Kidney tubule cell (primary cell): ENCODE measurements at regions not wholly inside any gene's neighbourhood (a gene's known extent, or its start where the extent isn't known, plus 50 kb on each side); places are given as distances from the start of the nearest gene placed in this dataset.

Source experiments
- DNase-seq: peaks from one replicate; pipeline ENCODE4 v3.0.0-alpha.2; 2018; ENCODE audit warnings: low spot score

DNA sequence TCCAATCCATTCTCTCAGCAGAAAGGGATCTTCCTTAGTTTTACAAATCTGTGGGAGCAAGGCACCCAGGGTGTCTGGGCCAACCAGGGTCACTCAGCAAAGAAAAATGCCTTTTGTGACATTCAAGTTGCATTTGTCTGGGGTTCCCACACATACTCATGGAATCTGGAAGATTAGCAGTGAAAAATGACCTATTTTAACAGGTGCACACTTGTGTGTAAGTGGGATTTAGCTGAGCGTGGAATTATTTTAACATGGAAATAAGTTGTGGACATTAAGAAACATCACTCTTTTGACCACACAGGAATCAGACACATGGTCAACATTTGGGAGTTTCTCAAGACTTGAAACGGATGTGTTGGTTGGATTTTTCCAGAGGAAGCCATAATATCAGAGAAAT lies 234.9 kb downstream of the OPA1 start:
- DNase-seq: no peak

DNA sequence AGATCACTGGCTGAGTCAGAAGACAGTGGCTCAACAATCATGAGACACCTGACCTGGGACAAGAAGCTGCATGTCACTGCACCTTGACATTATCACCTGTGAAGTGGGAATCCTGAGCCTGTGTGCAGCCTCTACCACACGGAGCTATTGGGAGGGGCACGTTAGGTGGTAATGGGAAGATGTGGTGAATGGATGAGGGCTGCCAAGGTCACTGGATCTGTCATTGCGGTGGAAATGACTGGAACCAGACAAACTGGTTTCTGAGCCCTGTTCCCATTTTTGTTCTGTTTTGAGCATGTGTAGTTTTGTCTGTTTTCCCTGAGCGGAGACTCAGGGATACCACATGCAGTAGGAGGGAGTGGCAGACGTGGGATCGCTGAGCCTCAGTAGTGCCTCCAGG lies 235.5 kb downstream of the OPA1 start:
- DNase-seq: peak; percentile 61

DNA sequence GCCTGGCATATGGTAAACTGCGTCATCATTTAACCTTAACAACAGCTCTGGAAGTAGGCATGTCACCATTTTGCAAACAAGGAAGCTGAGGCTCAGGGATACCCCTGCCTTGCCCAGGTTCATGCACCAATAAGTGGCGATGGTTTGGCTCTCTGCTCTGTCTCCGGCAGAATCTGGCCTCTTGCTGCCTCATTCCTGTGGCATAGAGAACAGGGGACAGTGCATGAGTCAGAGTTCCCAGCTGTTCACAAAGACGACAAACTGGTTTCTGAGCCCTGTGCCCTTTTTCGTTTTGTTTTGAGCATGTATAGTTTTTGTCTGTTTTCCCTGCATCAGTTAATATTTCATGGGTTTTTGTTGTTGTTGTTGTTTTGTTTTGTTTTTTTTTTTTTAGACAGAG lies 236.8 kb downstream of the OPA1 start:
- peak; percentile 92 for DNase-seq

DNA sequence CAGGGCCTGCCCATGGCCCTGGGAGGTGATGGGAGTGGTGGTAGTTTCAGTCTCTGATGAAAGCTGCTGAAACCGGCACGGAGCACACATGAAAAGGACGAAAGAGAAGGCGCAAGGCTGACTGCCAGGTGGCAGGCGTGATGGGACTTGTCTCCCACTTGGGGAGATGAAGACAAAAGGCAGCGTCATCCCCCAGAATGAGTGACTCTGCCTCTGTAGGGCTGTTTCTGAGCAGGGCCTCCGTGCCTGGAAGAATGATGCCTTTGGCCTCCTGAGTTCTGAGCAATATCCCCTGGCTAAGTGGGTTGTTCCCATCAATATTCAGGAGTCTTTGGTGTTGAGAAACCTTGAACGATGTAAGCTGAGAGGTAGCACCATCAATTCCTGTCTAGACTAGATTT lies 237.8 kb downstream of the OPA1 start:
- no peak for DNase-seq

DNA sequence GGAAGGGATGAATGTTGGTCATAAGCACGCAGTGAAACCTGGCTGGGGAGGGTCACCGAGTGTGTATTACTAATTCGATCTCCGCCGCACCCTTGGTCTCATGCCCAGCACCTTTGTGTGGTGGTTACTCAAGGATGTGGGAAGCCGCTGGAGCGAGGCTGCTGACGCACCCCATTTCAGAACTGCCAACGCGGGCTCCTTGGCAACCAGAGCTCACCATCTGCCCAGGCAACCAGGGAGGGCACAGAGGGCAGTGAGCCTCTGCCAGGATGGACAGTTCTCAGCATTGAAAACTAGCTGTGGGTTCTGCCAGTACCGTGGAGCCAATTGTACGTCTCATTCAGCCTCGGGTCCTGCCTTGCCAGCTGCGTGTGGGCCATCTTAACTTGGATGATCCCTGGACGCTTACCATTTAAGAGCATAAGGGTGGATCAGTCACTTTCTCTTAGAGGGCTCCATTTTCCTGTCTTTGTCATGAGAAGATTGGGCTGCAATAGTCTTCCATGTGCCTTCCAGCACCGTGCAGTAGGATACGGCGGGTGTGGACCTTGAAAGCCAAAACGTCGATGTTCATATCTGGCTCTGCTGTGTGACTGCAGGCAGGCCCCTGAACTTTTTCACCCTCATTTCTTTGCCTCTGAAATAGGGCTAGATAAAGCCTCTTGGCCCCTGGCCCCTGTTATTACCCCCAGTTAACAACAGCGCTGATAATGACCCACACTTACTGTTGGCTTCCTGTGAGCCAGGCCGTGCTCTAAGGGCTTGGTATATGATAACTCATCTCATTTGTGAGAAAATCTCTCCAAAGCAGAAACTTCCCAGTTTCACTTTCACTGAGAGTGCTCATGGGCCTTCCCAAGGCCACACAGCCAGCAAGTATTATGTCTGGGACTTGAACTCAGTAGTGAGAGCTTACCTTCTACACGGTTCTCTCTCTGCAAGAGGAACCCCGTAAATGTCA lies 238.8 kb downstream of the OPA1 start:
- DNase-seq: peak; percentile 96

DNA sequence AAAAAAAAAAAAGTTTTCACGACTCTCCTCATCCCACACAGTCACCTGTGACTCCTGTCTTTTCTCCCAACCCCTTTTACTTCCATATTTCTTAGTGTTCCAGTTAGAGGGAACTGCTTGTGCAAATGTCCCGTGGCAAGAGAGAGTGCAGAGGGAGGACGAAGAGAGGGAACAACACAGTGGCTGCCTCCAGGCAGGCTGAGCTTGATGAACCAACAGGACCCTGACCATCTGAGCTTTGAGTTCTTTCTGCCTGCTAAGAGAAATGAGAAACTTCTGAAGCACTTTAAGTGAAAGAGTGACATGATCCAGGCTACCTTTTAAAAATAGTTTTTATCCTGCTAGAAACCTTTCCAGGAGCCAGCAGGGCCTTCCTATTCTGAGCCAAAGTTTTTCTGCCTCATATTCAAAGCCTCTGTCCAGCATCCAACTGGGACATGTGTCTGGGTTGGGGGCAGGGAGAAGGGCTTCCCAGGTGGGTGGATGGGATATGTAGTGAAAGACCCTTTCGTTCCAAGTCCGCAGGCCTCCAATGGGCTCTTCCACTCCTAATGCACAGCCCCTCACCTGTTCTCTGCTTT lies 239.9 kb downstream of the OPA1 start:
- no peak for DNase-seq

DNA sequence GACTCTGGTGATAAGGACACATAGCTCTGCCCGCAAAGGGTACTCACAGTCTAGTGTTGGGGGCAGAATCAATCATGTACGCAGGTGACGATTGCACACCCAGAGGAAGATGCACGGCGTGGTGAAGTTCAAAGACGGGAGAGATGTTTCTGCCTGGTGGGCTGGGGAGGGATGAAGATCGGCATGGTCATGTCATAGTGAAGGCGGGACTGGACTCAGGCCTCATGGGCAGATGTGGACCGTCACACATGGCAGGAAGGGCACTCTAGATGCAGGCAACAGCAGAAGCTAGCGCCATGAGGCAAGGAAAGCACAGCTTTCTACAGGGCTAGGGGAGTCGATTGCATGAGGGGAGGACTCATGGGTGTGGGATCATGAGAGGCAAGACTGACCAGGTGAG lies 240.6 kb downstream of the OPA1 start:
- no peak for DNase-seq

DNA sequence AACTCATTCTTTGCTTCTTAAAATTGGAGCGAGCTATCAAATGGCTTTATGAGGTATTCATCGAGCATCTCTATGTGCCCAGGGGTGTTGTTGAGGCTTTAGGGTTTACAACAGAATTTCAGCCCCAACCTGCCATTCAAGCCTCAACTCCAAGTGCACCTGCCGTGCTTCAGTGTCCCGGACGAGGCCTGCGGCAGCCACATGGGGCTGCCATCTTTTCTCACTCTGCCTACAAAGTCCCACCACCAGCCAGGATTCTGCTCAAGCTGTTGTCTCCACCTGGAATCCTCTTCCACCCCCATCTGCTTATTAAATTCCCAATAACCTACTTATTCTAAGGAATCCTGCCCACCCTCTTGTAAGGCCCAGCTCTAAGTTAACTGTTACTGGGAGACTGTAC lies 242.4 kb downstream of the OPA1 start:
- no peak for DNase-seq

DNA sequence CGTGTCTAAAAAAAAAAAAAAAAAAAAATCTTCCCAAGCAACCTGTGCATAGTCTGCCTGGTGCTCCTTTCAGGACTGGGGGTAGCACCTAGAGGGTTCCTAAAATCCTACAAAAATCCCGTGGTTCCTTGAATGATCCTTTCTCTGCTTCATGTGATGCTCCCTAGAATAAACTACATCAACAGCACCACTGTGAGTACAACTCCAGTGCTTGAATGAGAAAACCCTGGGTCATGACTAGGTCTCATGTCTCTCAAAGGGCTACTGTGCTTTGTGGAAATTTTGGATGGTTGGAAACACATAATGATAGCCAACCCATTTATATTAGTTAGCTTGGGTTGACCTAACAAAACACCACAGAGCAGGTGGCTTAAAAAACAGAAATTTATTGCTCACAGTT lies 243.5 kb downstream of the OPA1 start:
- DNase-seq: no peak

DNA sequence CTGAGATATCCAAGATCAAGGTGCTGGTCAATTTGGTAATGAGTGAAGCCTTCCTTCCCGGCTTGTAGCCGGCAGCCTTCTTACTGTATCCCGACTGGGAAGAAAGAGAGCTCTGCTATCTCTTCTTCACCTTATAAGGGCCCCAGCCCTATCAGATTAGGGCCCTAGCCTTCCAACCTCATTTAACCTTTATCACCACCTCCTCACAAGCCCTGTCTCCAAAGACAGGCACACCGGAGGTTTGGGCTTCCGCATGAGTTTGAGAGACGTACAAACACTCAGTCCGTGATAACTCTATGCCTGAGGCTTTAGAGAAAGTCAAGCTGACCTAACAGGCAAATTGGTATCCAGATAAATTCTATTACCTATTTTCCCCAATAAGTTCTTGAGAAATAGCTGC lies 243.9 kb downstream of the OPA1 start:
- no peak for DNase-seq

DNA sequence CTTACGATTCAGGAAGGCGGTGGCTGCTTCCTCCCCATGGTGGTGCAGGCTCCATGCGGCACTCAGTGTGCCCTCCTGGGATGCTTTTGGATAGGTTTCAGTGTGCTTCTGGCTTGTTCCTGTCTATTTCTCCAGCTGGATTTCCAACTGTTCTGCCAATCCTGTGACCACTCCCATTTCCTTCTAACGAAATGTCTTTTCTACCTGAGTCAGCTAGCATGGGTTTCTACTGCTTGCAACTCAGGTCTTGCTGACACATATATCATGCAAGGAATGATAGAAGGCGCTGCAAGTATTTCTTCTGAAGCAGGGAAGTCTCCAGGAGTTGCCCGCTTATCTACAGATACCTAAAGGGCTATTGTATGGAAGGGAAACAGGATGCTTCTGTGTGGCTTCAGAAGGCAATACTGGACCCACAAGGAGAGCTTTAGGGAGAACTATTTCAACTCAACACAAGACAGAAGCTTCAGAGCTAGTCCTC lies 244.4 kb downstream of the OPA1 start:
- DNase-seq: no peak

DNA sequence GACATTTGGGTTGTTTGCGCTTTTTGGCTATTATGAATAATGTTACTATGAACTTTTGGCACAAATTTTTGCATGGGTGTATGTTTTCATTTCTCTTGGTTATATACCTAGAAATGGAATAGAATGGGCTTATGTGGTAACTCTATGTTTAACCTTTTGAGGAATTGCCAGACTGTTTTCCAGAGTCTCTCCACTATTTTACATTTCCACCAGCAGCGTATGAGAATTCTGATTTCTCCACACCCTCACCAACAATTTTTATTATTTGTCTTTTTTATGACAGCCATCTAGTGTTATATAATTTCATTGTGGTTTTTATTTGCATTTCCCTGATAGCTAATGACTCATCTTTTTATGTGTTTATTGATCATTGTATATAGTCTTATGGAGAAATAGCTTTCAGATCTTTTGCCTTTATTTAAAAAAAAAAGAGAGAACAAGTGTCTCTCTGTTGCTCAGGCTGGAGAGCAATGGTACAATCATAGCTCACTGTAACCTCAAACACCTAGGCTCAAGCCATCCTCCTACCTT lies 247.2 kb downstream of the OPA1 start:
- DNase-seq: no peak

DNA sequence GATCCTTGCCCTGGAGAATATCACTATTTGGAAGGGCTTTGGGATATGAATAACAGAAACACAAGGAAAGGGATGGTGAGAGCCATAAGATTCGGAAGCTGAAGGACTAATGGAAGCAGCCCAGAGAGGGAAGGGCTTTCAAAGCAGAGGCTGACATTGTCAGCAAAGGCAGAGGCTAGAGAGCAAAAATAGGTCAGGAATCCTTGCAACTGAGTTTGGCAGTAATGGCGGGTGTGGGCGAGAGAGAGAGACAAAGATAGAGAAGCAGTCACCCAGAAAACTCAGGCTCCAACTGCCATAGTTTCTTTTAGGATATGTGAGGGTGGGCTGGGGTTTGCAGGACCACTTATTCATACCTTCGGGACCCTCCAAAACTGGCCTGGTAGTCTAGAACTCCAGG lies 248.6 kb downstream of the OPA1 start:
- no peak for DNase-seq

DNA sequence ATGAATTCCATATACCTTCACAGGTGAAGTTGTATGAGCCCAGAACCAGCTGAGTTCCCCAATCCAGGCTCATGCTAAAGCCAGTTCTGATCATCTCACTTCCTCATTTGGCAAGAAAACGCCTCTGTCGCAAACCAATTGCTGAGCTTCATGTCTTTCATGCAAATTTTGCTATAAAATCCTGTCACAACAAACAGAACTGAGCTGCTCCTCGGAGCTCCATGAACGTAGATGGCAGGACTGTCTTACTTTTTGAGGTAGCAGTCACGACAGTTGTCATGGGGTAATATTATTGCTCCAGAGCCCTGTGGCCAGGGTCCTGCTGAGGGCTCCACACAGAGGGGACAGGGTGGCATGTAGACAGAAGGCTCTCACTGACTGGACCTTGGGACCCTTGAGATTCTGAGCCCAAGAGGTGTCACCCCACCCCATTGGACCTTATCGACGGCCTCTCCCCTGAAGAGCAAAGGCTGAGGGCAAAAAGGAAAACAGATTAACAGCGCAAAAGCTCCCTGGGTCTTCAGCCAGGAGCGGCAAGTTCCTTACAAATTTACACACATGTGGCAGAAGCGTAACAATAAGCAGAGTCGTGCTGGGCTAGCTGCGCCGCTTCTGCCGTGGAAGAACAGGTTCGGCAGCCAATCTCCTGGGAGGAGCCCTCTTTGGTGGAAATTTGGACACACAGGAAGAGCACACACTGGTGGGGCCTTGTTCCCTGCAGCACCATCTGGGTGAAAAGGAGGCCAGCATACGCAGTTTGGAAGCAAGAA lies 249.2 kb downstream of the OPA1 start:
- DNase-seq: no peak

DNA sequence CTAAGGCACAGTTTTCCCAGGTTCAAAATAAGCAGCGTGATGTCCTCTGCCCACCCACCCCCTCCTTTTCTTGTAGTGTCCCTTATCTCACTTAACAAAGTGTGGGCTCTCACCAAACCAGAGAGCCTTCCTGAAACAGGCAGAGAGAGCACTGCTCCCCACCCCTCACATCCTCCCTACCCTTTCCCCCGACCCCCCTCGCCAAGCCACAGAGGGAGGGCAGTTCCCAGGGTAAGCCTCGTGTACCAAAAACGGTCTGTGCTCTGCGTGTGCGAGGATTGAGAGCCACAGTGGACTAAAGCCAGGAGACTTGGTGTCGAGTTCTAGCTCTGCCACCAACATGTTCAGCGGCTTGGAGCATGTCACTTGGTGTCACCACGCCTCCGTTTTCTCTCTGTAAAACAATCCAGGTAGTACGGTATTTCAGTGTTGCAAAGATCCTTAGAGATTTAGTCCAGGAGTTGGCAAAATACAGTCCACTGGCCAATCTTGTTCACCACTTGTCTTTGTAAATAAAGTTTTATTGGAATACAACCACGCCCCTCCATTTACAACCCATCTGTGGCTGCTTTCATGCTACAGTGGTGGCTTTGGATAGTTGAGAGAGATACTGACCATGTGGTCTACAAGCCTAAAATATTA lies 249.9 kb downstream of the OPA1 start:
- no peak for DNase-seq

DNA sequence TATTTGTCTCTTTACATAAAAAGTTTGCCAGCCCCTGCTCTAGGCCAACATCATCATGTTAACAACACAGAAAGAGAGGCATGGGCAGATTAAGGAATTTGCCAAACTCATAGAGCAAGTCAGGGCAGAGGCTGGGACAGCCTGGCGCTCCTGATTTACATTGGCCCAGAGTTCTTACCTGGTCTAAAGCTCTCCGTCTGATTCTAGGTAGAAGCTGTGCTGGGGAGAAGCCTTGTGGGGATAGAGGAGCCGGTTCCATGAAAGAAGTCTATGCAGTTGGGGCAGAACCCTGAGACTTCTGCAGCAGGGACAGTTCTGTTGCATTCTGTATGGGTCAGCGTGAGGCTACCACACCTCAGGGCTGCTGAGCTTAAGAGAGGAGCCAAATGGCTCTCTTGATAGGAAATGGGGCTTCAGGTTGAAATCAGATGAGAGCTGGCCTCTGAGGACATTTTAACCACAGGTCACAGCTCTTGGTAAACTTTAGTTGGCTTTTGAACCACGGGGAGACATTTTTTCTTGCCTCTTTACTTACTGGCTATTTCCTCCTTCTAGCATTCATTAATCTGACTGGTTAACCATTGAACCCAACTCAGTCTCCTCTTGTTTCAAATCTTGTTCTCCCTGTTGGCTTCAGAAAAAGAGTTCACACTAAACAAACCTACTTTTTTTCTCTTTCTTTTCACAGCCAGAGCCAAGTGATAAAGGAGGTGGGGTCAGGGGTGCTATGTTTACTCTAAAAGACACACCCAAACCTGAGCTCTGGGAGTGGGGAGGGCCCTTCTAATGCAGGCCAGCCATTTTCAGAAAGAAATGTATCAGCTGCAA lies 250.7 kb downstream of the OPA1 start:
- peak; percentile 84 for DNase-seq

DNA sequence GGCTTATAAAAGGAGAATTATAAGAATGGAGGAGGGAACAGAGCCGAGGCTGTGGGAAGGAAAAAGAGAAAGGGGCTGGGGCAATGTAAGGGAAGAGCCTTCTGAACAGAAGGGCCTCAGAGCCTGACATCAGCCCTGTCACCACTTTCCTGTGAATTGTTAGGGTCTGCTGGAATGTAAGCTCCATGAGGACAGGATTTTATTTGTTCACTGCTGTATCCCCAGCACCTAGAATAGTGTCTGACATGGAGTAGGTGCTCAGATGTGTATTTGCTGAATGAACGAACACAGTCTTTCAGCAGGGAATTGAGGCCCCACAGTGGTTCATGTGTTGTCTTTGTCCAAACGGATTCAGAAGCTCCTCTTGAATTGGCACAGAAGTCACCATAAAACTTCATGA lies 251.5 kb downstream of the OPA1 start:
- no peak for DNase-seq

DNA sequence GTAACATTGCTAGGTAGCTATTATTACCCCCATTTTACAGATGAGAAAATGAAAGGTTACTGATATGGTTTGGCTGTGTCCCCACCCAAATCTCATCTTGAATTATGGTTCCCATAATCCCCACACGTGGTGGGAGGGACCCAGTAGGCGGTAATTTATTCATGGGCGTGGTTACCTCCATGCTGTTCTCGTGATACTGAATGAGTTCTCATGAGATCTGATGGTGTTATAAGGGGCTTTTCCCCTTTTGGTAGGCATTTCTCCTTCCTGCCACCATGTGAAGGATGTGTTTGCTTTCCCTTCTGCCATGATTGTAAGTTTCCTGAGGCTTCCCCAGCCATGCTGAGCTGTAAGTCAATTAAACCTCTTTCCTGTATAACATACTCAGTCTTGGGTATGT lies 252.1 kb downstream of the OPA1 start:
- DNase-seq: no peak

DNA sequence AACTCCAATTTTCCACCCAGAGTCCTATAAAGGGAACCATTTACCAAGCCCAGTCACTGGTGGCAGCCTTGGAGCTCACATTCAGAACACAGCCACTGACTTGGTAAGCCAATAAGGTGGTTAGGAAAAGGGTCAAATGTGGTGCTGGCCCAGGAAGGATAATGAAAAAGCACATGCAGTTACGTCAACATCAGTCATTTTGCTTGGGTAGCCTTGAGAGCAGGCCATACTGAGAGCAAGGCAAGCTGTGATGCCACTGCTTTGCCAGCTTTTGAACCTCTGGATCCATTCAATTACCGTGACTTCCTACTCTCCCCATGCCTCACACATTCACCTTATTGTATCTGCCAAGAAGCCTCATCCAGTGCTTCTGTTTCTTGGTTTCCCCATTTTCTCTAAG lies 253.6 kb downstream of the OPA1 start:
- DNase-seq: no peak

DNA sequence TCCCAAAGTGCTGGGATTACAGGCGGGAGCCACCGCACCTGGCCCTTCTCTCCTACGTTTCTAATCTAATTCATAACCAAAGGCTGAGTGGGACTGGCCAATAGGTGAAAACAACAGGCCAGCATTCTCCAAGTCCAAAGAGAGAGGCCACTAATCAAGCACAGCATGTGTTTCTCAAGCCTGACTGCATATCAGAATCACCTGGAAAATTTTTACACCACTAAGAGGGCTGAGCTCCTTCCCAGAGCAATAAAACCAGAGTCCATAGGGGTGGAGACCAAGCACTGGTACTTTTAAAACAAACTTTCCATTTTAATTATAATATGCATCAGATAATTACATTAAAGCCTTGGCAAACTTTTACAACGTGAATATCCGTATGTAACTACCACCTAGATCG lies 254.4 kb downstream of the OPA1 start:
- DNase-seq: no peak

DNA sequence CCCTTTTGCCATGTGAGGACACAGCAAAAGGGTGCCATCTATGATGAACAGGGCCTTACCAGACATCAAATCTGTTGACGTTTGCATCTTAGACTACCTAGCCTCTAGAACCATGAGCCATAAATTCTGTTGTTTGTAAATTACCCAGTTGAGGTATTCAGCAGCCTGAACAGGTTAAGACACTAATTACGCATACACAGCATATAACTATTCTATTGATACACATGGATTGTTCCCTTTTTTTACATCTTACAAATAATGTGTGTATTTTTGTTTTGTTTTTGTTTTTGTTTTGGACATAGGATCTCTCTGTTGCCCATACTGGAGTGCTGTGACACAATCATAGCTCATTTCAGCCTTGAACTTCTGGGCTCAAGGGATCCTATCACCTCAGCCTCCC lies 255.5 kb downstream of the OPA1 start:
- DNase-seq: no peak
